ENCODE measurements at regions not wholly inside any gene's neighbourhood (a gene's known extent, or its start where the extent isn't known, plus 50 kb on each side); places are given as distances from the start of the nearest gene placed in this dataset.

DNA sequence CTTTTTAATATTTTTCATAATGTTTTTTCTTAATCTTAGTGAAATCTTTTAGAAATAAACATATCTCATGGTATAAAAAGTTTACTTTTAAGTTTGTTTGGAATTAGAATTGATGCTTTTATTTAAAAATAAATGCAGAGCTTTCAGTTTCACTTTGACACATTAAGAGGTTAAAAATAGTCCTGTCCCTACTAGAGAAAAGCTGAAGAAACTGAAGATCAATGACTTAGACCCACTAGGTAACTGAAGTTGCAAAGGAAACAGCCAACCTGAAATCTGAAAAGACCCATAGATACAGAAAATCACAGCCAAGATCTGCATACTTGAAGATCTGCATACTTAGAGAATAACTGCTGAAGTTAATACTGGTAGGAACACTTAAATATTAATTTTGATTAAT, 237.6 kb downstream of the RAP2B start:
- no peak for TF ChIP-seq EZH2 (IDR thresholded peaks at IDR 0.05)
- no peak for TF ChIP-seq POLR2AphosphoS5 (IDR thresholded peaks at IDR 0.05; ENCODE audit: borderline replicate concordance, low read depth, low read length)

All from SK-N-MC (cell line).